ENCODE measurements at regions not wholly inside any gene's neighbourhood (a gene's known extent, or its start where the extent isn't known, plus 50 kb on each side); places are given as distances from the start of the nearest gene placed in this dataset.

GRCh38 chr9:89883401-89884341 is 278.9 kb downstream of the GADD45G start:
- DNase-seq (ENCODE audit: low spot score) = no peak

GRCh38 chr9:89884356-89885083 is 279.7 kb downstream of the GADD45G start:
- DNase-seq (ENCODE audit: low spot score) = no peak

- no peak for DNase-seq (ENCODE audit: low spot score)
Measured at GRCh38 chr9:89885156-89885555, 280.3 kb downstream of the GADD45G start.

- DNase-seq (ENCODE audit: low spot score) = no peak
Measured at GRCh38 chr9:89886281-89886700, 281.5 kb downstream of the GADD45G start.

- DNase-seq (ENCODE audit: low spot score) = no peak
Measured at GRCh38 chr9:89887286-89887685, 282.5 kb downstream of the GADD45G start.

GRCh38 chr9:89888233-89888632 is 283.4 kb downstream of the GADD45G start:
- no peak for DNase-seq (ENCODE audit: low spot score)

- DNase-seq (ENCODE audit: low spot score) = no peak
Measured at GRCh38 chr9:89888677-89889076, 283.9 kb downstream of the GADD45G start.

GRCh38 chr9:89889865-89890264 is 285.1 kb downstream of the GADD45G start:
- DNase-seq (ENCODE audit: low spot score) = no peak

- no peak for DNase-seq (ENCODE audit: low spot score)
Measured at GRCh38 chr9:89890326-89890980, 285.6 kb downstream of the GADD45G start.

- no peak for DNase-seq (ENCODE audit: low spot score)
Measured at GRCh38 chr9:89891221-89891590, 286.4 kb downstream of the GADD45G start.

- no peak for DNase-seq (ENCODE audit: low spot score)
Measured at GRCh38 chr9:89891591-89892304, 286.9 kb downstream of the GADD45G start.

- no peak for DNase-seq (ENCODE audit: low spot score)
Measured at GRCh38 chr9:89892920-89893319, 288.1 kb downstream of the GADD45G start.

GRCh38 chr9:89893886-89894285 is 289.1 kb downstream of the GADD45G start:
- no peak for DNase-seq (ENCODE audit: low spot score)

GRCh38 chr9:89896806-89897340 is 292.1 kb downstream of the GADD45G start:
- no peak for DNase-seq (ENCODE audit: low spot score)

GRCh38 chr9:89899573-89899972 is 294.8 kb downstream of the GADD45G start:
- DNase-seq (ENCODE audit: low spot score) = no peak

GRCh38 chr9:89901920-89902319 is 297.1 kb downstream of the GADD45G start:
- no peak for DNase-seq (ENCODE audit: low spot score)

GRCh38 chr9:89902450-89903140 is 297.8 kb downstream of the GADD45G start:
- no peak for DNase-seq (ENCODE audit: low spot score)

- no peak for DNase-seq (ENCODE audit: low spot score)
Measured at GRCh38 chr9:89903141-89903475, 298.3 kb downstream of the GADD45G start.

GRCh38 chr9:89905606-89906338 is 301.0 kb downstream of the GADD45G start:
- DNase-seq (ENCODE audit: low spot score) = no peak
